Germinal center (tissue), 1 donor: ENCODE measurements at regions not wholly inside any gene's neighbourhood (a gene's known extent, or its start where the extent isn't known, plus 50 kb on each side); places are given as distances from the start of the nearest gene placed in this dataset.

Source experiments
- DNase-seq: peaks from one replicate; pipeline ENCODE4 v3.0.0; 2012; ENCODE audit warnings: mixed read lengths, low spot score

- DNase-seq: no peak
Measured at GRCh38 chr4:53688186-53688790, 97.0 kb upstream of the LNX1 start.

- no peak for DNase-seq
Measured at GRCh38 chr4:53686521-53686920, 95.2 kb upstream of the LNX1 start.

- no peak for DNase-seq
Measured at GRCh38 chr4:53684136-53685130, 93.1 kb upstream of the LNX1 start.

- DNase-seq: no peak
Measured at GRCh38 chr4:53682908-53683307, 91.6 kb upstream of the LNX1 start.

- DNase-seq: no peak
Measured at GRCh38 chr4:53682196-53682595, 90.9 kb upstream of the LNX1 start.

- DNase-seq: no peak
Measured at GRCh38 chr4:53680598-53680997, 89.3 kb upstream of the LNX1 start.

GRCh38 chr4:53680168-53680567, 88.9 kb upstream of the LNX1 start:
- no peak for DNase-seq

- no peak for DNase-seq
Measured at GRCh38 chr4:53676402-53676871, 85.2 kb upstream of the LNX1 start.

- DNase-seq: no peak
Measured at GRCh38 chr4:53674903-53675302, 83.6 kb upstream of the LNX1 start.

- DNase-seq: no peak
Measured at GRCh38 chr4:53672873-53673272, 81.6 kb upstream of the LNX1 start.

GRCh38 chr4:53671757-53672156, 80.5 kb upstream of the LNX1 start:
- no peak for DNase-seq

- no peak for DNase-seq
Measured at GRCh38 chr4:53659737-53660136, 68.5 kb upstream of the LNX1 start.

- no peak for DNase-seq
Measured at GRCh38 chr4:53659112-53659511, 67.8 kb upstream of the LNX1 start.

GRCh38 chr4:53658029-53658428, 66.7 kb upstream of the LNX1 start:
- DNase-seq: no peak

GRCh38 chr4:53656421-53656981, 65.2 kb upstream of the LNX1 start:
- no peak for DNase-seq

GRCh38 chr4:53654300-53654758, 63.0 kb upstream of the LNX1 start:
- no peak for DNase-seq

GRCh38 chr4:53653484-53654053, 62.3 kb upstream of the LNX1 start:
- DNase-seq: no peak

GRCh38 chr4:53651156-53651735, 60.0 kb upstream of the LNX1 start:
- DNase-seq: no peak

- DNase-seq: no peak
Measured at GRCh38 chr4:53649357-53649756, 58.1 kb upstream of the LNX1 start.

- no peak for DNase-seq
Measured at GRCh38 chr4:53647547-53647946, 56.3 kb upstream of the LNX1 start.

GRCh38 chr4:53646795-53647194, 55.5 kb upstream of the LNX1 start:
- DNase-seq: no peak

GRCh38 chr4:53645108-53645507, 53.8 kb upstream of the LNX1 start:
- no peak for DNase-seq
